Endothelial cell of umbilical vein (primary cell): ENCODE measurements at regions not wholly inside any gene's neighbourhood (a gene's known extent, or its start where the extent isn't known, plus 50 kb on each side); places are given as distances from the start of the nearest gene placed in this dataset.

ENCODE experiments used
- BruUV-seq: library from RNA; stranded (reverse); fragments of 400-500 nt; replicated peaks from 2 replicates; lab custom pipeline; 2021; lab: Mats Ljungman, UMichigan
- CTCF ChIA-PET: fragments of 300-600, 350-600 bp; sonication (Branson Sonifier 250); formaldehyde crosslinking; loops from one replicate; lab custom pipeline; 2021; ENCODE audit warnings: antibody characterized with exemption, inconsistent platforms; lab: Charles Lee
- POLR2A ChIA-PET: fragments of 300-600, 350-600 bp; sonication (Branson Sonifier 250); formaldehyde crosslinking; loops from one replicate; lab custom pipeline; 2021; ENCODE audit warnings: antibody characterized with exemption, inconsistent platforms; lab: Charles Lee
- DNase-seq: peaks from one replicate; pipeline ENCODE4 v3.0.0-alpha.2; 2011; ENCODE audit warnings: low read depth, low spot score
- FAIRE-seq: peaks from 2 replicates; lab custom pipeline; 2011; peaks lifted over from hg19 to GRCh38; lab: Jason Lieb, UNC
- H2AFZ ChIP-seq: 2 replicates; pipeline ENCODE4 v1.6.0; 2012; ENCODE audit warnings: low read depth, low read length, control low read depth, inconsistent platforms
- H3K27ac ChIP-seq: 2 replicates; pipeline ENCODE4 v1.5.1; 2011; ENCODE audit warnings: low read depth, mild to moderate bottlenecking, control low read depth, low read length, moderate library complexity; ENCODE audit not compliant: insufficient read depth
- H3K27me3 ChIP-seq, 2 experiments: 2 replicates each; pipeline versions ENCODE4 v1.6.0 to v1.6.1; 2011; ENCODE audit warnings: low read length in 2 of 2, mixed read lengths in 1 of 2; ENCODE audit not compliant: control insufficient read depth in 2 of 2, insufficient read depth in 2 of 2
- H3K36me3 ChIP-seq, 2 experiments: 2 replicates in 1 of 2; 3 replicates in 1 of 2; pipeline ENCODE4 v1.5.1; 2011; ENCODE audit warnings: low read length in 2 of 2, mild to moderate bottlenecking in 1 of 2, moderate library complexity in 1 of 2; ENCODE audit not compliant: control insufficient read depth in 2 of 2, insufficient read depth in 2 of 2; ENCODE audit errors: extremely low read depth in 1 of 2
- H3K4me1 ChIP-seq: 3 replicates; pipeline ENCODE4 v1.5.1; 2011; ENCODE audit warnings: mild to moderate bottlenecking, low read length; ENCODE audit not compliant: control insufficient read depth, insufficient read depth; ENCODE audit errors: extremely low read depth
- H3K4me2 ChIP-seq: 2 replicates; pipeline ENCODE4 v1.6.1; 2011; ENCODE audit warnings: low read length, control low read depth, mixed read lengths; ENCODE audit not compliant: insufficient read depth
- H3K4me3 ChIP-seq, 3 experiments: fragments of 200-600 bp in 1 of 3; sonication (generic), shearing (Covaris generic) in 1 of 3; replicated peaks in 1 of 3; 2 replicates each; pipeline ENCODE4 v1.5.1; 2011 to 2016; ENCODE audit warnings: control low read depth in 3 of 3, low read length in 3 of 3, mild to moderate bottlenecking in 2 of 3, inconsistent platforms in 1 of 3, low read depth in 1 of 3, moderate library complexity in 1 of 3; ENCODE audit not compliant: insufficient read depth in 1 of 3
- H3K79me2 ChIP-seq: 2 replicates; pipeline ENCODE4 v1.6.0; 2012; ENCODE audit warnings: low read length, inconsistent platforms; ENCODE audit not compliant: control insufficient read depth, insufficient read depth
- H3K9ac ChIP-seq: replicated peaks from 2 replicates; pipeline ENCODE3; 2011; ENCODE audit warnings: low read length, control low read depth; ENCODE audit not compliant: insufficient read depth; ENCODE audit errors: extremely low read depth
- H3K9me1 ChIP-seq: replicated peaks from 3 replicates; pipeline ENCODE4 v1.6.0; 2011; ENCODE audit warnings: mild to moderate bottlenecking, low read length; ENCODE audit not compliant: control insufficient read depth, insufficient read depth; ENCODE audit errors: extremely low read depth
- H3K9me3 ChIP-seq: replicated peaks from 2 replicates; pipeline ENCODE4 v1.5.1; 2012; ENCODE audit warnings: low read length, inconsistent platforms; ENCODE audit not compliant: control insufficient read depth, insufficient read depth
- H4K20me1 ChIP-seq: replicated peaks from 2 replicates; pipeline ENCODE3; 2011; ENCODE audit warnings: mild to moderate bottlenecking, low read length; ENCODE audit not compliant: control insufficient read depth, insufficient read depth; ENCODE audit errors: extremely low read depth
- EZH2 ChIP-seq: IDR thresholded peaks from 2 replicates; pipeline ENCODE4 v1.6.1; 2012; ENCODE audit warnings: borderline replicate concordance, low read depth, mild to moderate bottlenecking, moderate library complexity, low read length, inconsistent platforms; ENCODE audit not compliant: severe bottlenecking
- FOS ChIP-seq: IDR thresholded peaks from 2 replicates; pipeline ENCODE4 v1.6.1; 2011; ENCODE audit warnings: mild to moderate bottlenecking, low read length, moderate library complexity, borderline replicate concordance; ENCODE audit not compliant: insufficient read depth
- JUN ChIP-seq: IDR thresholded peaks from 2 replicates; pipeline ENCODE4 v1.6.1; 2011; ENCODE audit warnings: borderline replicate concordance, low read depth; ENCODE audit not compliant: insufficient read length, insufficient read depth
- MYC ChIP-seq: IDR thresholded peaks from one replicate; pipeline ENCODE4 v1.6.1; 2011; ENCODE audit warnings: mild to moderate bottlenecking, low read depth, low read length
- POLR2A ChIP-seq: IDR thresholded peaks from 2 replicates; pipeline ENCODE4 v1.6.1; 2012; ENCODE audit warnings: low read depth, mild to moderate bottlenecking, control low read depth, low read length
- POLR2AphosphoS5 ChIP-seq: IDR thresholded peaks from 2 replicates; pipeline ENCODE4 v1.6.1; 2012; ENCODE audit warnings: low read depth, mild to moderate bottlenecking, control low read depth, low read length, moderate library complexity; ENCODE audit not compliant: insufficient read depth
- dilution Hi-C: fragments of 300-500 bp; cut with MboI; formaldehyde crosslinking; loops from one replicate; pipeline ENCODE4 v1.15.0; 2019; ENCODE audit warnings: low sequenced_read_pairs; ENCODE audit not compliant: extremely low pct_ligation_motif_present
- intact Hi-C: fragments of 100-400 bp; cut with micrococcal nuclease; formaldehyde crosslinking; loops from one replicate; pipeline ENCODE4 v1.10.0; 2022
- TF ChIP-seq, protein P1 (sequence below), 2 donors: IDR thresholded peaks; 1 replicate in 1 of 2; 2 replicates in 1 of 2; pipeline ENCODE4 v1.5.1; 2011; ENCODE audit warnings: low read length in 2 of 2, mild to moderate bottlenecking in 2 of 2, moderate library complexity in 2 of 2, control low read depth in 1 of 2, inconsistent platforms in 1 of 2, low read depth in 1 of 2; ENCODE audit not compliant: insufficient read depth in 1 of 2; ENCODE audit errors: extremely low read depth in 1 of 2
- TF ChIP-seq, protein P2 (sequence below): IDR thresholded peaks from 2 replicates; pipeline ENCODE4 v1.6.1; 2011; ENCODE audit not compliant: insufficient read depth, insufficient read length

DNA sequence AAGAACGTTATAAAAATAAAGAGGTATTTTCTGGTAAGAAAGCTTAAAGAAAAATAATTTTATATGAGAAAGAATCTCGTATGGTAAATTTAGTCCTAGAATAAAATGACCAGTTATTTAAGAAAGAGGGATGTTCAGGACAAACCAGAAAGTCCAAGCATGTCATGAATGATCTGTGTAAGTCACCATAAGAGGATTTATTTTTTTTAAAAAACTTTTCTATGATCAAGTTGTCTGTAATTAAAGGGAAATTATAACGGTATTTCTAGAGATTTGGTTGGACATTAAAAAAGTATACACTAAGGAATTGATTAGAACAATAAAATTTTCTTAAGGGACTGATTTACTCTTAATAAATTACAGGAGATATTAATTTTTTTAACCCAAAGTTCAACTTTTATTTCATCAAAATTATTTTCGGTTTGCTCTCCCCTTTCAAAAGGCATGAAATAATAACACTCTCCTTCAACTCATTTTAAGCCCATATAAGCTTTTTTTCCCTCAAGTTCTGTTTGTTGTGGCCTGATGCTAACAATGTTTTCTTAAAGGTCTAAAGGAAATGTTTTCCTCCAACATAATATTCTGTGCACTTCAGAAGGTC lies 49.9 kb upstream of the CPSF6 start:
- dilution Hi-C loops (no loop called here), intact Hi-C loops (no loop called here)
- H4K20me1 ChIP-seq, result no peaks in the 10 kb centered on the region
- no peaks in the 10 kb centered on the region for H3K4me1 ChIP-seq
- no peaks in the 10 kb centered on the region for H3K9me3 ChIP-seq
- H3K9ac ChIP-seq, result no peak overlapping the region
- BruUV-seq, result no TSS peak
- H3K79me2 ChIP-seq, result no peaks in the 10 kb centered on the region
- no peaks in the 10 kb centered on the region for H3K27me3 ChIP-seq
- ChIA-PET POLR2A (no interaction called here), CTCF (no interaction called here)
- no peaks in the 10 kb centered on the region for H3K9me1 ChIP-seq
- no peak overlapping the region for H2AFZ ChIP-seq
- no peak overlapping the region for H3K4me2 ChIP-seq
- no peaks in the 10 kb centered on the region for H3K36me3 ChIP-seq
- FAIRE-seq, result no peak
- no peak overlapping the region for H3K27ac ChIP-seq
- TF ChIP-seq EZH2 (no peak), POLR2AphosphoS5 (no peak), POLR2A (no peak), FOS (no peak), JUN (no peak), MYC (no peak)
- TF ChIP-seq, protein P1, sequence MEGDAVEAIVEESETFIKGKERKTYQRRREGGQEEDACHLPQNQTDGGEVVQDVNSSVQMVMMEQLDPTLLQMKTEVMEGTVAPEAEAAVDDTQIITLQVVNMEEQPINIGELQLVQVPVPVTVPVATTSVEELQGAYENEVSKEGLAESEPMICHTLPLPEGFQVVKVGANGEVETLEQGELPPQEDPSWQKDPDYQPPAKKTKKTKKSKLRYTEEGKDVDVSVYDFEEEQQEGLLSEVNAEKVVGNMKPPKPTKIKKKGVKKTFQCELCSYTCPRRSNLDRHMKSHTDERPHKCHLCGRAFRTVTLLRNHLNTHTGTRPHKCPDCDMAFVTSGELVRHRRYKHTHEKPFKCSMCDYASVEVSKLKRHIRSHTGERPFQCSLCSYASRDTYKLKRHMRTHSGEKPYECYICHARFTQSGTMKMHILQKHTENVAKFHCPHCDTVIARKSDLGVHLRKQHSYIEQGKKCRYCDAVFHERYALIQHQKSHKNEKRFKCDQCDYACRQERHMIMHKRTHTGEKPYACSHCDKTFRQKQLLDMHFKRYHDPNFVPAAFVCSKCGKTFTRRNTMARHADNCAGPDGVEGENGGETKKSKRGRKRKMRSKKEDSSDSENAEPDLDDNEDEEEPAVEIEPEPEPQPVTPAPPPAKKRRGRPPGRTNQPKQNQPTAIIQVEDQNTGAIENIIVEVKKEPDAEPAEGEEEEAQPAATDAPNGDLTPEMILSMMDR (IDR thresholded peaks at IDR 0.05; ENCODE audit: extremely low read depth in 1 of 2, insufficient read depth in 1 of 2, low read depth in 1 of 2, low read length in 2 of 2), result no peak
- TF ChIP-seq, protein P2, sequence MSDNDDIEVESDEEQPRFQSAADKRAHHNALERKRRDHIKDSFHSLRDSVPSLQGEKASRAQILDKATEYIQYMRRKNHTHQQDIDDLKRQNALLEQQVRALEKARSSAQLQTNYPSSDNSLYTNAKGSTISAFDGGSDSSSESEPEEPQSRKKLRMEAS, result no peak
- no peak overlapping the region for H3K4me3 ChIP-seq
- DNase-seq, result no peak
